ENCODE measurements at regions not wholly inside any gene's neighbourhood (a gene's known extent, or its start where the extent isn't known, plus 50 kb on each side); places are given as distances from the start of the nearest gene placed in this dataset.

DNA sequence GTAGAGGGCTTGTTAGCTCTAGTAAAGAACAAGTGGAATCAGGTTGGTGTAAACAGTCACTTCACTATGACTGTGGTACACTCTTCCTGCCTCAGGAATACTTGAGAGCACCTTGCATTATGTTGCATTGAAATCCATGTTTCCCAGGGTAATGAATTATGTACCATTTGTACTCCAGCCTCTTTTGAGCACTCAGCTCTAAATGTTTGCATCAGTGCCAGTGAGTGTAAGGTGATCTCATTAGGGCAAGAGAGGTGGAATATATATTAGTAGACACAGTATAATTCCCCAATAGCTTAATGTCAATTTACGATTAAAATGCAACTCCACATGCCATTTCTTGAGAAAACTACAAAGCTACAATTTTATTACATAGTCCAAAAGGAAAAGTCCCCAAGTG is 319.6 kb upstream of the POU3F2 start:
- TF ChIP-seq, protein P1, sequence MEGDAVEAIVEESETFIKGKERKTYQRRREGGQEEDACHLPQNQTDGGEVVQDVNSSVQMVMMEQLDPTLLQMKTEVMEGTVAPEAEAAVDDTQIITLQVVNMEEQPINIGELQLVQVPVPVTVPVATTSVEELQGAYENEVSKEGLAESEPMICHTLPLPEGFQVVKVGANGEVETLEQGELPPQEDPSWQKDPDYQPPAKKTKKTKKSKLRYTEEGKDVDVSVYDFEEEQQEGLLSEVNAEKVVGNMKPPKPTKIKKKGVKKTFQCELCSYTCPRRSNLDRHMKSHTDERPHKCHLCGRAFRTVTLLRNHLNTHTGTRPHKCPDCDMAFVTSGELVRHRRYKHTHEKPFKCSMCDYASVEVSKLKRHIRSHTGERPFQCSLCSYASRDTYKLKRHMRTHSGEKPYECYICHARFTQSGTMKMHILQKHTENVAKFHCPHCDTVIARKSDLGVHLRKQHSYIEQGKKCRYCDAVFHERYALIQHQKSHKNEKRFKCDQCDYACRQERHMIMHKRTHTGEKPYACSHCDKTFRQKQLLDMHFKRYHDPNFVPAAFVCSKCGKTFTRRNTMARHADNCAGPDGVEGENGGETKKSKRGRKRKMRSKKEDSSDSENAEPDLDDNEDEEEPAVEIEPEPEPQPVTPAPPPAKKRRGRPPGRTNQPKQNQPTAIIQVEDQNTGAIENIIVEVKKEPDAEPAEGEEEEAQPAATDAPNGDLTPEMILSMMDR (conservative IDR thresholded peaks at IDR 0.05; ENCODE audit: low read length), result no peak
- TF ChIP-seq EZH2phosphoT487 (IDR thresholded peaks at IDR 0.05; ENCODE audit: borderline replicate concordance), result no peak
